IMR-90 (cell line): ENCODE measurements at regions not wholly inside any gene's neighbourhood (a gene's known extent, or its start where the extent isn't known, plus 50 kb on each side); places are given as distances from the start of the nearest gene placed in this dataset.
"Not testable (repeated sequence)": the region's sequence is repeated elsewhere in the genome, so short reads cannot be mapped to it uniquely, and the experiment has no call there.

Experiments
- ATAC-seq: fragments of 200-7000 bp; cut with Tn5 transposase; 2 replicates; pipeline ENCODE4 v1.9.1; 2020; ENCODE audit warnings: low read depth, mild to moderate bottlenecking, moderate library complexity
- BruUV-seq: library from RNA; stranded (reverse); fragments of 400-500 nt; replicated peaks from 2 replicates; lab custom pipeline; 2021; lab: Mats Ljungman, UMichigan
- CTCF ChIA-PET: fragments of 300-600 bp; formaldehyde crosslinking; extraction: SDS; loops from one replicate; lab custom pipeline; 2021; ENCODE audit warnings: antibody characterized with exemption; lab: Yijun Ruan, JAX
- POLR2A ChIA-PET: fragments of 300-600 bp; sonication (Branson Sonifier 250); formaldehyde crosslinking; loops from one replicate; lab custom pipeline; 2022; ENCODE audit warnings: antibody characterized with exemption; ENCODE audit not compliant: unreplicated experiment; lab: Charles Lee
- DNase-seq: peaks from one replicate; pipeline ENCODE4 v3.0.0; 2013
- H2AFZ ChIP-seq: replicated peaks from 2 replicates; pipeline ENCODE3; 2013; ENCODE audit warnings: low read length, mild to moderate bottlenecking; ENCODE audit not compliant: poor library complexity
- H2AK5ac ChIP-seq: 2 replicates; pipeline ENCODE4 v1.6.1; 2013; ENCODE audit warnings: low read depth, low read length, inconsistent platforms
- H2AK9ac ChIP-seq: replicated peaks from 2 replicates; pipeline ENCODE3; 2013; ENCODE audit warnings: mild to moderate bottlenecking, low read depth, low read length, moderate library complexity; ENCODE audit not compliant: poor library complexity
- H2BK120ac ChIP-seq: 2 replicates; pipeline ENCODE4 v1.6.1; 2013; ENCODE audit warnings: low read depth, low read length, inconsistent platforms
- H2BK15ac ChIP-seq: 3 replicates; pipeline ENCODE4 v1.6.1; 2013; ENCODE audit warnings: low read depth, low read length, inconsistent platforms
- H2BK20ac ChIP-seq: 2 replicates; pipeline ENCODE4 v1.6.1; 2013; ENCODE audit warnings: low read depth, mild to moderate bottlenecking, inconsistent platforms, low read length, moderate library complexity
- H2BK5ac ChIP-seq: 2 replicates; pipeline ENCODE4 v1.6.1; 2013; ENCODE audit warnings: mild to moderate bottlenecking, low read depth, low read length, inconsistent platforms; ENCODE audit not compliant: poor library complexity, severe bottlenecking
- H3K14ac ChIP-seq: replicated peaks from 2 replicates; pipeline ENCODE4 v1.6.1; 2013; ENCODE audit warnings: low read depth, low read length, inconsistent platforms
- H3K18ac ChIP-seq: 2 replicates; pipeline ENCODE4 v1.6.1; 2013; ENCODE audit warnings: low read depth, low read length, control low read depth
- H3K23ac ChIP-seq: 2 replicates; pipeline ENCODE4 v1.6.1; 2013; ENCODE audit warnings: low read depth, low read length, inconsistent platforms
- H3K27ac ChIP-seq: 2 replicates; pipeline ENCODE4 v1.5.1; 2013; ENCODE audit warnings: mild to moderate bottlenecking, control low read depth, low read length; ENCODE audit not compliant: insufficient read depth
- H3K27me3 ChIP-seq: 2 replicates; pipeline ENCODE4 v1.6.1; 2013; ENCODE audit warnings: low read length; ENCODE audit not compliant: control insufficient read depth, insufficient read depth
- H3K36me3 ChIP-seq: 2 replicates; pipeline ENCODE4 v1.6.1; 2013; ENCODE audit warnings: low read length, mixed read lengths; ENCODE audit not compliant: control insufficient read depth, insufficient read depth
- H3K4ac ChIP-seq: 2 replicates; pipeline ENCODE4 v1.6.1; 2013; ENCODE audit warnings: low read depth, low read length, inconsistent platforms
- H3K4me1 ChIP-seq: 2 replicates; pipeline ENCODE4 v1.6.1; 2013; ENCODE audit warnings: low read length, mixed read lengths; ENCODE audit not compliant: control insufficient read depth, insufficient read depth
- H3K4me2 ChIP-seq: 2 replicates; pipeline ENCODE4 v1.6.1; 2013; ENCODE audit warnings: low read depth, mild to moderate bottlenecking, control low read depth, low read length, moderate library complexity
- H3K4me3 ChIP-seq: 2 replicates; pipeline ENCODE4 v1.5.1; 2013; ENCODE audit warnings: low read depth, mild to moderate bottlenecking, control low read depth, low read length, moderate library complexity; ENCODE audit not compliant: insufficient read depth
- H3K56ac ChIP-seq: 2 replicates; pipeline ENCODE4 v1.6.1; 2013; ENCODE audit warnings: low read length, inconsistent platforms; ENCODE audit not compliant: insufficient read depth; ENCODE audit errors: extremely low read depth
- H3K79me1 ChIP-seq, 2 experiments: 2 replicates each; pipeline ENCODE4 v1.6.1; 2013; ENCODE audit warnings: low read length in 2 of 2, inconsistent platforms in 1 of 2, low read depth in 1 of 2
- H3K9ac ChIP-seq: 2 replicates; pipeline ENCODE4 v1.6.1; 2013; ENCODE audit warnings: low read depth, low read length, control low read depth
- H3K9me1 ChIP-seq: 2 replicates; pipeline ENCODE4 v1.6.1; 2013; ENCODE audit warnings: low read length, inconsistent platforms; ENCODE audit not compliant: insufficient read depth
- H3K9me3 ChIP-seq: 2 replicates; pipeline ENCODE4 v1.6.1; 2013; ENCODE audit warnings: low read length; ENCODE audit not compliant: control insufficient read depth, insufficient read depth
- H4K20me1 ChIP-seq: 2 replicates; pipeline ENCODE4 v1.6.1; 2013; ENCODE audit warnings: low read length, inconsistent platforms; ENCODE audit not compliant: insufficient read depth
- H4K5ac ChIP-seq: 2 replicates; pipeline ENCODE4 v1.6.1; 2013; ENCODE audit warnings: mild to moderate bottlenecking, low read depth, low read length, control low read depth
- H4K8ac ChIP-seq, 2 experiments: 2 replicates each; pipeline ENCODE4 v1.6.1; 2013; ENCODE audit warnings: low read depth in 2 of 2, low read length in 2 of 2, control low read depth in 1 of 2, inconsistent platforms in 1 of 2
- H4K91ac ChIP-seq: 2 replicates; pipeline ENCODE4 v1.6.1; 2013; ENCODE audit warnings: low read depth, low read length, inconsistent platforms; ENCODE audit not compliant: insufficient read depth
- WGBS, 2 experiments: methylation state at CpG; one replicate each; pipeline versions ENCODE4 v1.1.5 to v1.1.7; 2013; ENCODE audit warnings: missing lambda C conversion rate in 2 of 2; ENCODE audit not compliant: insufficient read length in 1 of 2; ENCODE audit errors: extremely low coverage in 2 of 2; 5-methylcytosine and 5-hydroxymethylcytosine counted together
- dilution Hi-C: fragments of 300-500 bp; cut with HindIII; formaldehyde crosslinking; loops from one replicate; pipeline ENCODE4 v1.14.3; 2018; ENCODE audit warnings: low sequenced_read_pairs; ENCODE audit not compliant: unreplicated experiment
- in situ Hi-C: fragments of 300-500 bp; cut with MboI; formaldehyde crosslinking; loops from 3 replicates; pipeline ENCODE4 v1.14.3; 2019; ENCODE audit warnings: low sequenced_read_pairs, inconsistent platforms, mixed read lengths
- intact Hi-C: fragments of 100-400 bp; cut with micrococcal nuclease; formaldehyde crosslinking; loops from 2 replicates; pipeline ENCODE4 v1.10.0; 2022

GRCh38 chr18:11444169-11444568 is 165.2 kb upstream of the SLC35G4 start:
- H3K27ac ChIP-seq, H4K8ac ChIP-seq, H2AK9ac ChIP-seq, H4K5ac ChIP-seq, H3K9me1 ChIP-seq, ATAC-seq, H3K9ac ChIP-seq, H2AK5ac ChIP-seq, DNase-seq, in situ Hi-C loops, H2AFZ ChIP-seq, H3K23ac ChIP-seq, H3K56ac ChIP-seq, BruUV-seq, H3K4ac ChIP-seq, H2BK20ac ChIP-seq, H4K91ac ChIP-seq, intact Hi-C loops, H4K20me1 ChIP-seq, H3K27me3 ChIP-seq, H3K18ac ChIP-seq, H2BK120ac ChIP-seq, POLR2A ChIA-PET, H3K14ac ChIP-seq, H3K4me2 ChIP-seq, H2BK15ac ChIP-seq, dilution Hi-C loops, H3K9me3 ChIP-seq, H3K79me1 ChIP-seq, H3K4me1 ChIP-seq, H2BK5ac ChIP-seq, CTCF ChIA-PET, H3K36me3 ChIP-seq, H3K4me3 ChIP-seq: not testable (repeated sequence)
- WGBS, 2 experiments, result no CpG with 5 or more reads among the region's 4 CpGs
